ENCODE measurements at regions not wholly inside any gene's neighbourhood (a gene's known extent, or its start where the extent isn't known, plus 50 kb on each side); places are given as distances from the start of the nearest gene placed in this dataset.

- no peak for DNase-seq (ENCODE audit: low spot score)
Measured at GRCh38 chr18:78780719-78781600, 198.7 kb upstream of the SALL3 start.

DNA sequence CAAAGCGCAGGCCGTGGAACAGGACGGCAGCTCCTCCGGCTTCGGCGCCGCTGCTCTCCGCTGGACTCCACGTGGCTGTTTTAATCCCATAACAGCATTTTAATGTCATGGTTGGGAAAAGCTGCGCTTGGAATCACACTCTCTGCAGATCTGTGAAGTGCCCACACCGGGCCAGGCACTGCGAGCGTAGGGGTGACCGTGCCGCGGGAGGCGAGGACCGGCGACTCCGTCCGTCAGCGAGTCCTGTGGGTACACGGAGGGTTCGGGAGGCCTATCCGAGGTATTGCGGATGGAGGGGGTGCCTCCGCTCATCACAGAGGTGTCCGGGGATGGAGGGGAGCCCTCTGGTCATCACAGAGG, 198.0 kb upstream of the SALL3 start:
- no peak for DNase-seq (ENCODE audit: low spot score)

GRCh38 chr18:78782951-78783563, 196.6 kb upstream of the SALL3 start:
- no peak for DNase-seq (ENCODE audit: low spot score)

DNA sequence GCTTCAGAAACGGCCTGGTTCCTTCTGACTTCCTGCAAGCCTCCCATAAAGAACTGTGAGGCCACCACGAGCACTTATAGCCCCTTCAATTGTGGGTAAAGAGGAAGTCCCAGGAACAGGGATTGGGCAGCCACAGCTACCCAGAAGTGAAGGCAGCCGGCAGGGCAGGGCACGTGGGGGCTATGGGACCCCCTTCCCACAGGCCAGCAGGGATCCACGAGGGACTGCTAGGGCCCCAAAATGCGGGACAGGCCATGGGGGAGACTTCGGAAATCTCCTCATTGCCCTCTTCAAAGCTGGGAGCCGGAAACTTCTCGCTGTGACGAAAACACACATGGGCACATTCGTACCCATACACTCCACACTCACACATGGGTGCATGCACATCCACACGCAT, 196.1 kb upstream of the SALL3 start:
- DNase-seq (ENCODE audit: low spot score), result no peak

GRCh38 chr18:78784861-78785260, 194.8 kb upstream of the SALL3 start:
- DNase-seq (ENCODE audit: low spot score), result no peak

DNA sequence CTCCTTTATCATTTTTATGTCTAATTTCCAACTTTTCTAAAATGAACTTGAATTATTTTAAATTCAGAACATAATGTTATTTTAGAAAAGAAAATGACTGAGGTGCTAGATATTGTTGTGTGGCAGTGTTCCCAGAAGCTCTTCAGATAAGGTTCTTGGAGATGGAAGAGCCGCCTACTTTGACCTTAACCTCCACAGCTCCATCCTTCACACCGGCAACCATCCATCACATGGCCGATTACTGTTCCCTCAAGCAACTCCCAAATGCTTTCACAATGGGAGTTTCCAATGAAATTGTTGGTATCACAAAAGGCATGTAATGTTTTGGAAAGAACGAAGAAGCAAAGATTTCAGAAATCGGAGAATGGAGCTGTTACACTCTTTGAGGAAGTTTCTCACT, 193.9 kb upstream of the SALL3 start:
- DNase-seq (ENCODE audit: low spot score), result no peak

GRCh38 chr18:78786776-78787175, 192.8 kb upstream of the SALL3 start:
- DNase-seq (ENCODE audit: low spot score), result no peak

GRCh38 chr18:78787751-78788150, 191.9 kb upstream of the SALL3 start:
- no peak for DNase-seq (ENCODE audit: low spot score)

- DNase-seq (ENCODE audit: low spot score), result no peak
Measured at GRCh38 chr18:78788161-78788560, 191.5 kb upstream of the SALL3 start.

GRCh38 chr18:78789850-78790249, 189.8 kb upstream of the SALL3 start:
- no peak for DNase-seq (ENCODE audit: low spot score)

- DNase-seq (ENCODE audit: low spot score), result no peak
Measured at GRCh38 chr18:78790511-78790910, 189.1 kb upstream of the SALL3 start.

DNA sequence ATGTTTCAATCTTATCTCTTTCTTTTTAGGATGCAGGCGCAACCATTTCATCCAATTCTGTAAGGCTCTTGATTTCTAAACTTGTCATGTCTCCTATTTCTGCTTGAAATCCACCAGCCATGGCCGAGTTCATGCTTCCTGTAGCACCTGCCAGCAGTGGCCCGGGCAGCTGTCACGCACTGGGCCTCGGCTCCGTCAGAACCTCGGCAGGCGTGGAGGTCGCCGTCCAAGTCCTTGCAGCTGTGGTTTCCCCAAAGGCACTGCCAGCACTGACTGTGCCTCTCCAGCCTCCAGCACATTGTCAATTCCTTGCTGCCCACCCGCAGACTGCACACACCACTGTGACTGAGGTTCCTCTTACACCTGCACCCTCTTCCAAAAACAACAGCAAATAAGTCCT, 188.7 kb upstream of the SALL3 start:
- DNase-seq (ENCODE audit: low spot score), result no peak

GRCh38 chr18:78792094-78792493, 187.5 kb upstream of the SALL3 start:
- no peak for DNase-seq (ENCODE audit: low spot score)

DNA sequence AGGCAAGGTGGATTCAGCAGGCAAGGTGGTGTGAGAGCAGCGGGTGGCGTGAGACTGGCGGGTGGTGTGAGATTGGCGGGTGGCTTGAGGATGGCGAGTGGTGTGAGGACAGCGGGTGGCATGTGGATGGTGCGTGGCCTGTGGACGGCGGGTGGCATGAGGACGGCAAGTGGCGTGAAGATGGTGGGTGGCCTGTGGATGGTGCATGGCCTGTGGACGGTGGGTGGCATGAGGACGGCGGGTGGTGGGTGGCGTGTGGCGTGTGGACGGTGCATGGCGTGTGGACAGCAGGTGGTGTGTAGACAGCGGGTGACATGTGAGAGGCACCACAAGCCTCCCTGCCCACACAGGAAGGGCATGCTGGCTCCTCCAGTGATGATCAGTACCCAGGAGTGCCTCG, 186.9 kb upstream of the SALL3 start:
- no peak for DNase-seq (ENCODE audit: low spot score)

DNA sequence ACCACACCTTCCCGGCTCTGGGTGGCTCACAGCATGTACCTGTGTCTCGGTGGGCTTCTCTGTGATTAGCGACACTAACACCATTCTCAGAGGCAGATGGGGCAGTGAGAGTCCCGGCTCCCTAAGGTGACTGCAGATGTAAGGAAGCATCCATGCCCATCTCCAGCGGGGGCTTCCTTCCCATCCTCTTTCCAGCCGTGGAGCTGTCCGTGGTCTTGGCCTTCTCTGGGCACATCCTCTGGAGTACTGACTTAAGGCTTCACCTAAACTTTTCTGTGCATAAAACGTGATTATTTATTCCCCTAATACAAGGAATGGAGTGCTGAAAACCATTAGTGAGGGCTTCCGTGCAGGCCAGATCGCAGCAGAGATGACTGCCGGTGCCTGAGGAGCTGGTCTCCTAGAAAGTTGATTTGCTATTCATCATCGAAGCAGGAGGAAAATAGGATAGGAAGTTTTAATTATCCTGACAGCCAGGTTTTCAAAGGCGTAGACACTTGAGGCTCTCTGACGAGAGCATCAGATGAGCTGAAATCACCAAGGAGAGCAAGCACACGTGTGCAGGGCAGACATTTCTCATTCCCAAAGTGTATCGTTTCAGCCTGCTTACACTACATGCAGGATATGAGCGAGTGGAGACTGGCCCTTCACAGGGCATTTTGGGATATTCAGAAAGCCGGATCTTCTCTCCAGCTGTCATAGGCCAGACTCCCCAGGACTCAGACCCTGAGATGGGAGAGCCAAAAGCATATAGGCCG, 186.1 kb upstream of the SALL3 start:
- no peak for DNase-seq (ENCODE audit: low spot score)

GRCh38 chr18:78794071-78794430, 185.6 kb upstream of the SALL3 start:
- DNase-seq (ENCODE audit: low spot score), result peak; percentile 4

GRCh38 chr18:78796693-78797455, 182.7 kb upstream of the SALL3 start:
- DNase-seq (ENCODE audit: low spot score), result no peak

DNA sequence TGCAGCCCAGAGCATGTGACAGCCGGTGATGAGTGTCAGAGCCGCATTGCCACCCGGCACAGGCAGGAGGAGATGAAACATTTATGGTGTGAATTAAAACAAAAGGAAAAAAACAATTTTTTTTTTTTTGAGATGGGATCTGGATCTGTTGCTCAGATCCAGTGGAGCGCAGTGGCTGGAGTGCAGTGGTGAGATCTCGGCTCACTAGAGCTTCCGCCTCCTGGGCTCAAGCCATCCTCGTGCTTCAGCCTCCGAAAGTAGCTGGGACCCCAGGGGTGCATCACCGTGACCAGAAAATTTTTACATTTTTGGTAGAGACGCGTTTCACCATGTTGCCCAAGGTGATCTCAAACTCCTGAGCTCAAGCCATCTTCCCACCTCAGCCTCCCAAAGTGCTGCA, 182.1 kb upstream of the SALL3 start:
- no peak for DNase-seq (ENCODE audit: low spot score)

DNA sequence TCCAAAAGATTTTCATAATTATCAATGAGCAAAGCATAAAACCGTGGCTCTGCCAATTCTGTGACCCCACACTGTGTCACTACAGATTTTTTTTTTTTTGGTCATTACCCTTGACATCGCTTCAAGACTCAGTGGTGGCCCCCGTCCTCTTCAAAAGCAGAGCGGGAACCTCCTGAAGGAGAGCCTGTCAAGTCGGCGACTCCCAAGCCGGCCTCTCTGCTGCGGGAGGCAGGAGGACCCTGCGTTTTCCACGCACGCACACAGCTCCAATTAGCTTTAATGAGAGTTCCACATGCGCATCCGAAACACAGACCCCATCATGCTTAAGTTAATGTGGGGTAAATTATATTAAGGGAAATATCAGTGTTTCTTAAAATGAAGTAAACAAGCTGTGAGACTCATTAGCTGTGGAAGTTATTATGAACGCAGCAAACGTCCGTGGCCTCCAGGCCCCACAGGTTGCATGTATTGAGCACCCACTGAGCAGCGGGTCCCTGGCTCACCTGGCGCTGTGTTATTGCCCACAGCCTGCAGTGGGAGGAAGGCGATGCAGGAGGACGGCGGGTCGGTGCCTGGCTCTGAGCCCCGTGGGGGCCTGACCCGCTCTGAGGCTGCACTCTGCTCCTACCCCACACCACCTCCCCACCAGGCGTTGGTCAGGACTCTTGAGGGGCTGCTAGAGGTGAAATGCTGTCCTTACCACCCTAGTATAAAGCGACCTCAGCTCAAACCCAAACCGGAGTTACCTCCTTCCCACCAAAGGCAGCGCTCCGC, 181.0 kb upstream of the SALL3 start:
- DNase-seq (ENCODE audit: low spot score), result no peak

DNA sequence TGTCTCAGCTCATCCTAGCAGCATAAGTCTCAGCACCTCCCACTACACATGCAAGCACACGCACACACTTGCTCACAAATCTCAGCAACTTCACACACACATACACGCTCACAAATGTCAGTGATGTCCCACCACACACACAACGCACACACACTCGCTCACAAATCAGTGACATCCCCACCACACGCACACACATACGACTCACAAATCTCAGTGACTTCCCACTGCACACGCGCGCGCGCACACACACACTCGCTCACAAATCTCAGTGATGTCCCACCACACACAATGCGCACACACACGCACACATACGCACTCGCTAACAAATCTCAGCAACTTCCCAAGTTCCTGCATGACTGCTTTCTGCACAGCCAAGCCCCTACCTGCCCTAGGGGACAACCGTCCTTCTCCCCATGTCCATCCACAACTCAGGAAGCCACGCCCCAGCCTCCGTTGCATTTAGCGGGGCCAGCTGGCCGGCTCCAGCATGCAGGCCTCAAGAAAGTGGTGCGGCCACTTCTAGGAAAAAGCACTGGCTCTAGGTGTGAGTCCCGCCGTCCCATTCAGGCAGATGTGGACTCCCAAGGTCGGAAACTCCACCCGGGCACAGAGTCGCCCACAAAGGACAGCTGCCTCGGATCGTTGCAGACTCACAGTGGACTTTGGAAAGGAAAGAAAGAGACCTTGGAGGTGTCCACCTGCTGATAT, 180.1 kb upstream of the SALL3 start:
- DNase-seq (ENCODE audit: low spot score), result no peak

Data from umbilical cord (tissue), 1 donor.